Ectodermal cell (in vitro differentiated cells): ENCODE measurements at regions not wholly inside any gene's neighbourhood (a gene's known extent, or its start where the extent isn't known, plus 50 kb on each side); places are given as distances from the start of the nearest gene placed in this dataset.

Source experiments
- H3K27ac ChIP-seq: 2 replicates; pipeline ENCODE4 v1.7.0; 2013; ENCODE audit warnings: mild to moderate bottlenecking, low read depth, low read length; ENCODE audit not compliant: insufficient read depth, poor library complexity, severe bottlenecking
- H3K27me3 ChIP-seq: 2 replicates; pipeline ENCODE4 v1.7.0; 2013; ENCODE audit warnings: mild to moderate bottlenecking, low read length; ENCODE audit not compliant: insufficient read depth, control insufficient read depth, poor library complexity, severe bottlenecking
- H3K36me3 ChIP-seq: one replicate; pipeline ENCODE4 v1.7.0; 2013; ENCODE audit warnings: low read length; ENCODE audit not compliant: control insufficient read depth, insufficient read depth
- H3K4me1 ChIP-seq: one replicate; pipeline ENCODE4 v1.7.0; 2013; ENCODE audit warnings: low read length; ENCODE audit not compliant: control insufficient read depth, insufficient read depth
- H3K4me3 ChIP-seq: 2 replicates; pipeline ENCODE4 v1.7.0; 2013; ENCODE audit warnings: low read depth, low read length, control low read depth; ENCODE audit not compliant: insufficient read depth
- H3K9me3 ChIP-seq: 2 replicates; pipeline ENCODE4 v1.7.0; 2013; ENCODE audit warnings: mild to moderate bottlenecking, low read length, moderate library complexity; ENCODE audit not compliant: control insufficient read depth
- WGBS, 2 experiments: methylation state at CpG; one replicate each; pipeline ENCODE4 v1.1.7; 2013; ENCODE audit warnings: missing lambda C conversion rate in 2 of 2; 5-methylcytosine and 5-hydroxymethylcytosine counted together

- H3K4me1 ChIP-seq: no peaks in the 10 kb centered on the region
- H3K27me3 ChIP-seq: no peaks in the 10 kb centered on the region
- 95% methylated on average over 3 of the region's 3 CpGs for WGBS, 2 experiments
- no peaks in the 10 kb centered on the region for H3K36me3 ChIP-seq
- no peaks in the 10 kb centered on the region for H3K9me3 ChIP-seq
- H3K27ac ChIP-seq: no peak overlapping the region
- H3K4me3 ChIP-seq: no peak overlapping the region
Observed at GRCh38 chr12:110995615-110996014, 75.2 kb upstream of the MYL2 start.

GRCh38 chr12:110995016-110995415, 74.6 kb upstream of the MYL2 start:
- 92 to 93% methylated on average over 7 of the region's 7 CpGs for WGBS, 2 experiments
- no peaks in the 10 kb centered on the region for H3K9me3 ChIP-seq

GRCh38 chr12:110993434-110993833, 73.1 kb upstream of the MYL2 start:
- Histone ChIP-seq H3K4me3 (no peak overlapping the region), H3K27ac (no peak overlapping the region), H3K27me3 (no peaks in the 10 kb centered on the region), H3K4me1 (no peaks in the 10 kb centered on the region), H3K9me3 (no peaks in the 10 kb centered on the region), H3K36me3 (no peaks in the 10 kb centered on the region)
- 91 to 95% methylated on average over 3 of the region's 3 CpGs for WGBS, 2 experiments

More at GRCh38 chr12:110995016-110995415, 74.6 kb upstream of the MYL2 start:
- Histone ChIP-seq H3K36me3 (no peaks in the 10 kb centered on the region), H3K27me3 (no peaks in the 10 kb centered on the region), H3K27ac (no peak overlapping the region), H3K4me1 (no peaks in the 10 kb centered on the region), H3K4me3 (no peak overlapping the region)

GRCh38 chr12:110992909-110993308, 72.5 kb upstream of the MYL2 start:
- Histone ChIP-seq H3K9me3 (no peaks in the 10 kb centered on the region), H3K36me3 (no peaks in the 10 kb centered on the region), H3K27me3 (no peaks in the 10 kb centered on the region), H3K4me3 (no peak overlapping the region), H3K27ac (no peak overlapping the region), H3K4me1 (no peaks in the 10 kb centered on the region)
- 70 to 73% methylated on average over 4 of the region's 4 CpGs for WGBS, 2 experiments

GRCh38 chr12:110983811-110984210, 63.4 kb upstream of the MYL2 start:
- 89 to 92% methylated on average over 5 to 7 of the region's 7 CpGs for WGBS, 2 experiments
- no peak overlapping the region for H3K4me3 ChIP-seq
- H3K9me3 ChIP-seq: no peaks in the 10 kb centered on the region
- H3K36me3 ChIP-seq: no peaks in the 10 kb centered on the region
- H3K4me1 ChIP-seq: no peaks in the 10 kb centered on the region
- H3K27ac ChIP-seq: no peak overlapping the region
- H3K27me3 ChIP-seq: no peaks in the 10 kb centered on the region

GRCh38 chr12:110972866-110973265, 52.5 kb upstream of the MYL2 start:
- H3K9me3 ChIP-seq: no peaks in the 10 kb centered on the region
- no peaks in the 10 kb centered on the region for H3K27me3 ChIP-seq
- H3K27ac ChIP-seq: no peak overlapping the region
- no peaks in the 10 kb centered on the region for H3K4me1 ChIP-seq
- 90 to 91% methylated on average over 3 of the region's 3 CpGs for WGBS, 2 experiments
- H3K4me3 ChIP-seq: no peak overlapping the region
- no peaks in the 10 kb centered on the region for H3K36me3 ChIP-seq

GRCh38 chr12:110971936-110972335, 51.6 kb upstream of the MYL2 start:
- Histone ChIP-seq H3K9me3 (no peaks in the 10 kb centered on the region), H3K27ac (no peak overlapping the region), H3K36me3 (no peaks in the 10 kb centered on the region), H3K4me3 (no peak overlapping the region), H3K4me1 (no peaks in the 10 kb centered on the region), H3K27me3 (no peaks in the 10 kb centered on the region)
- 89 to 90% methylated on average over 12 of the region's 12 CpGs for WGBS, 2 experiments

- Histone ChIP-seq H3K36me3 (no peaks in the 10 kb centered on the region), H3K4me1 (no peaks in the 10 kb centered on the region), H3K4me3 (no peak overlapping the region), H3K27me3 (no peaks in the 10 kb centered on the region), H3K27ac (no peak overlapping the region), H3K9me3 (no peaks in the 10 kb centered on the region)
- 92 to 97% methylated on average over 1 of the region's 1 CpG for WGBS, 2 experiments
Observed at GRCh38 chr12:110971189-110971920, 51.0 kb upstream of the MYL2 start.
